ENCODE measurements at regions not wholly inside any gene's neighbourhood (a gene's known extent, or its start where the extent isn't known, plus 50 kb on each side); places are given as distances from the start of the nearest gene placed in this dataset.

GRCh38 chr1:90208949-90209348, 214.0 kb downstream of the ZNF326 start:
- TF ChIP-seq ZC3H11A (IDR thresholded peaks at IDR 0.05) (no peak), EHMT2 (IDR thresholded peaks at IDR 0.05; ENCODE audit: low read depth) (no peak)
- TF ChIP-seq, protein P1, sequence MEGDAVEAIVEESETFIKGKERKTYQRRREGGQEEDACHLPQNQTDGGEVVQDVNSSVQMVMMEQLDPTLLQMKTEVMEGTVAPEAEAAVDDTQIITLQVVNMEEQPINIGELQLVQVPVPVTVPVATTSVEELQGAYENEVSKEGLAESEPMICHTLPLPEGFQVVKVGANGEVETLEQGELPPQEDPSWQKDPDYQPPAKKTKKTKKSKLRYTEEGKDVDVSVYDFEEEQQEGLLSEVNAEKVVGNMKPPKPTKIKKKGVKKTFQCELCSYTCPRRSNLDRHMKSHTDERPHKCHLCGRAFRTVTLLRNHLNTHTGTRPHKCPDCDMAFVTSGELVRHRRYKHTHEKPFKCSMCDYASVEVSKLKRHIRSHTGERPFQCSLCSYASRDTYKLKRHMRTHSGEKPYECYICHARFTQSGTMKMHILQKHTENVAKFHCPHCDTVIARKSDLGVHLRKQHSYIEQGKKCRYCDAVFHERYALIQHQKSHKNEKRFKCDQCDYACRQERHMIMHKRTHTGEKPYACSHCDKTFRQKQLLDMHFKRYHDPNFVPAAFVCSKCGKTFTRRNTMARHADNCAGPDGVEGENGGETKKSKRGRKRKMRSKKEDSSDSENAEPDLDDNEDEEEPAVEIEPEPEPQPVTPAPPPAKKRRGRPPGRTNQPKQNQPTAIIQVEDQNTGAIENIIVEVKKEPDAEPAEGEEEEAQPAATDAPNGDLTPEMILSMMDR (IDR thresholded peaks at IDR 0.05), result no peak
